H7 (cell line): ENCODE measurements at regions not wholly inside any gene's neighbourhood (a gene's known extent, or its start where the extent isn't known, plus 50 kb on each side); places are given as distances from the start of the nearest gene placed in this dataset.
"Not testable (repeated sequence)": the region's sequence is repeated elsewhere in the genome, so short reads cannot be mapped to it uniquely, and the experiment has no call there.

Experiments used
- DNase-seq: peaks from one replicate; pipeline ENCODE4 v3.0.0; 2012
- H3K27me3 ChIP-seq: 2 replicates; pipeline ENCODE4 v1.6.0; 2011; ENCODE audit warnings: mild to moderate bottlenecking, low read length; ENCODE audit not compliant: control insufficient read depth, insufficient read depth
- H3K36me3 ChIP-seq: replicated peaks from 2 replicates; pipeline ENCODE4 v1.5.1; 2011; ENCODE audit warnings: low read length; ENCODE audit not compliant: control insufficient read depth, insufficient read depth
- H3K4me3 ChIP-seq: 2 replicates; pipeline ENCODE4 v1.5.1; 2011; ENCODE audit warnings: low read depth, mild to moderate bottlenecking, control low read depth, low read length, moderate library complexity; ENCODE audit not compliant: insufficient read depth

DNA sequence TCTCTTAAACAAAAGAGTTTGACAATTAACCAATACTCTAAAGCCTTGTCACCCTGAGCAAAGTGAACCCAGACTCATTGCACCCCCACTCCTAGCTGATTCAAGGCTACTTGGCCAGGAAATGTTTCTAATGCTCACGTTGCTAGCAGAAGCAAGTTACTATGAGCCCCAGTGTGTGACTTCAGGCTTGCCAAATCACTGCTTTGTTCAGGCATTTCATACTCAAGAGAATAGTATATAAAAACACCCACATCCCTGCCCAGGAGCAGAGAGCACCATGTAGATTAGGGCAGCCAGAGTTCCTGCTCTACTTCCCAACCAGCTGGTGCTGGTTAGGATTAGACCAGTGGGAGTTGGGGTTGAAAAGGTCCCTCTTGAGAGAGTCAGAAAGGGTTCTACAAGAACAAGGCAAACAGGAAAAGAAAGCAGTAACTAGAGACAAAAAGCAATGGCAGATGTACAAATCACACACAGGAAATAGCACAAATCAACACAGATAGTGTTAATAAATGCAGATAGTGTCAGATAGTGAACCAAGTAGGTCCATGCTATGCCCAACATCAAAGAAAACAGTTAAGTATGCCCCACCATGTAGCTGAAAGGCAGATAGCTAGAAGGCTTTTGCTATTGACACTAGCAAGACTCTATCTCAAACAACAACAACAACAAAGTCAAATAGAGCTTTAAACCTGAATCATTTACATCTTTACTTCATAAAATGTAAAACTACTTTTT lies 314.3 kb downstream of the GOLGA6L6 start:
- H3K36me3 ChIP-seq = not testable (repeated sequence)

GRCh38 chr15:20226531-20226930 lies 315.1 kb downstream of the GOLGA6L6 start:
- H3K27me3 ChIP-seq, H3K4me3 ChIP-seq, DNase-seq, H3K36me3 ChIP-seq: not testable (repeated sequence)

More for the DNA sequence above, 314.3 kb downstream of the GOLGA6L6 start:
- not testable (repeated sequence) for H3K4me3 ChIP-seq, H3K27me3 ChIP-seq, DNase-seq

GRCh38 chr15:20221063-20221462 lies 320.5 kb downstream of the GOLGA6L6 start:
- H3K4me3 ChIP-seq, H3K36me3 ChIP-seq, H3K27me3 ChIP-seq, DNase-seq: not testable (repeated sequence)

DNA sequence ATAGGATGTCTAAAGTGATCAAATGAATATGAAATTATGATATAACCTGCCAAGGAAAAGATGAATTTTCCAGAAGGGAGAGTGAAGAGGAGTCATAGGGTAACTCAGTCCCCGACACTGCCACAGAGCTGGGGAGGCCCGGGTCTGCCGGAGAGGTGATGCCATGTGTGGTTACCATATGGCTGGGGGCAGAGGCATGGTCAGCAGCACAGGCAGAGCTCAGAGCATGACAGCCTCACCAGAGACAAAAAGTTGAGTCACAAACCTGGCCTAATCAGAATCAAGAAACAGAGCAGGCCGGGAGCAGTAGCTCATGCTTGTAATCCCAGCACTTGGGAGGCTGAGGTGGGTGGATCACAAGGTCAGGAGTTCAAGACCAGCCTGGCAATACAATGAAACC lies 322.4 kb downstream of the GOLGA6L6 start:
- H3K36me3 ChIP-seq, DNase-seq, H3K27me3 ChIP-seq, H3K4me3 ChIP-seq: not testable (repeated sequence)

DNA sequence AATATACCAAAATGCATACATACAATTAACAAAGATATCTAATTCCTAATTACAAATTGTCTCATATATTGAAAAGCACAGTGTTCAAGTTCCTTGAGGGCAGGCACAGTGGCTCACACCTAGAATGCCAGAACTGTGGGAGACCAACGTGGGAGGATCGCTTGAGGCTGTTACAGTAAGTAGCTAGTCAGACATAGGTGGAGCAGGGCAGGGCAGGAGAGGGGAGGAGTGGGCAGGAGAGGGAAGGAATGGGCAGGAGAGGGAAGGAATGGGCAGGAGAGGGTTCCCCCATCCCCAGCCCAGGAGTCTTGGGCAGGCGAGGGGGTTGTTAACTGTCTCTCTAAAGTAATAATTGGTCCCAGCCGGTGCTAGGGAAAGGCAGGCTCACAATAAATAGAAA lies 325.9 kb downstream of the GOLGA6L6 start:
- H3K4me3 ChIP-seq, H3K36me3 ChIP-seq, DNase-seq, H3K27me3 ChIP-seq: not testable (repeated sequence)

DNA sequence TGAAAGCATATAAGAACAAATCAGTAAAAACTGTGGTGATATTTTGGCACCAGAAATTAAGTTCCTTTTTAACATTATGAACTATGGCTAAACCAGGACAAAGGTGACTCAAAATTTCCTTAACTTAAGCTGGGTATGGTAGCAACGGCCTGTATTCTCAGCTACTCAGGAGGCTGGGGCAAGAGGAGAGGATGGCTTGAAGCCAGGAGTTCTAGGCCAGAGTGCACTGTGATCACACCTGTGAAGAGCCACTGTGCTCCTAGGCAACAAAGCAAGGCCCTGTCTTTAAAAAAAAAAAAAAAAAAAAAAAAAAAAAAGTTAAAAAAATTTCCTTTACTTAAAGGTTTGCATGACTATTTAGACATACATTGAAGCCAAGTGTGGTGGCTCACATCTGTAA lies 327.5 kb downstream of the GOLGA6L6 start:
- DNase-seq, H3K4me3 ChIP-seq, H3K27me3 ChIP-seq, H3K36me3 ChIP-seq: not testable (repeated sequence)

DNA sequence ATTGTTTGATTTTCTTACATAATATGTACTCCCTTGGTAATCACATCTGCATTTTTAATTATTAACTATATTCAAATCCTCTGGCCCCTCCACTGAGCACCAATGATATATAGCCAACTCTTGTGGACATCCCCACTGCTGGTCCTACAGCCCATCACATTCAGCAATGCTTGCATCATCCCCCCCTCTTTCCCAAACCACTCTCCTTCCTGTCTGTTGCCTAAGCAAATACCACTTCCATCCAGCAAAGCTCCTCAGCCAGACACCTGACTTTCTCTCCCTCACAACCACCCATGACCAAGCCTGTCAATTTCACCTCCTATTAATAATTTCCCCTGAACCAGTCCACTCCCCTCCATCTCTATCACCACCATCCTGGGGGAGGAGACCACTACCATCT lies 330.1 kb downstream of the GOLGA6L6 start:
- DNase-seq, H3K27me3 ChIP-seq, H3K4me3 ChIP-seq, H3K36me3 ChIP-seq: not testable (repeated sequence)

DNA sequence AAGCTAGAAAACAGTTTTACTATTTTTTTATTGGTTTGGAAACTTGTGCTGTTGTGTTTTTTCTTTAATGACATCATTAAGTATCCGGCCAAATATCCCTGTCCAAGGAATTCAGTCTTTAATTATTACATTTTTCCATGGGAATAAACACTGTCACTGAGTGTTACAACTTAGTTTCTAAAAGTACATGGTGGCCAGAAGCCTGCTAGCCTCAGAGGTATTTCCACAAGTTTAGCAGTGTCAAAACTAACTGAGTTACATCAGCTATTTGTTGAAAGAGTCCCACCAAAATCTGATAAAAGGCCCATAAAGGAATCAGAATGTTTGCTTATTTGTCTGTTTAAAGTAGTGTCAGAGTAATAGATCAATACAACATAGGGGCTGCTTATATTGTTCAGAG lies 331.6 kb downstream of the GOLGA6L6 start:
- H3K4me3 ChIP-seq, H3K27me3 ChIP-seq, DNase-seq, H3K36me3 ChIP-seq: not testable (repeated sequence)

DNA sequence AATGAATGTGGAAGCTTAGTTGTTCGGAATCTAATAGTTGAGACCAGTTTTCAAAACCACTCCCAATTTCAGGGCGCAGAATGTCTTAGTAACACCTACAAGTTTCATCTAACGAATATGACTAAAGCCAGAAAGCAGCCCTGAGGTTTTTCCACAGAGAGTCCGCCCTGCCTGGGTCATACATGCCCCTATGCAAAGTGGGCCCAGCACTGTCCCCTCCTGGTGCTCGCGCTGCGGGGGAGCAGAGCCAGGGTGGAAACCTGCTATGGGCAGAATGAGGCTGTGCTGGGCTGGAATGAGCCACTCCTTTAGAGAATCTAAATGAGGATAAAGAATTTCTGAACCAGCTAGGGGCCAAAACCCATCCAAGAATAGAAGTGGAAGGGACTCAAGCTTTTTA lies 334.0 kb downstream of the GOLGA6L6 start:
- not testable (repeated sequence) for DNase-seq

DNA sequence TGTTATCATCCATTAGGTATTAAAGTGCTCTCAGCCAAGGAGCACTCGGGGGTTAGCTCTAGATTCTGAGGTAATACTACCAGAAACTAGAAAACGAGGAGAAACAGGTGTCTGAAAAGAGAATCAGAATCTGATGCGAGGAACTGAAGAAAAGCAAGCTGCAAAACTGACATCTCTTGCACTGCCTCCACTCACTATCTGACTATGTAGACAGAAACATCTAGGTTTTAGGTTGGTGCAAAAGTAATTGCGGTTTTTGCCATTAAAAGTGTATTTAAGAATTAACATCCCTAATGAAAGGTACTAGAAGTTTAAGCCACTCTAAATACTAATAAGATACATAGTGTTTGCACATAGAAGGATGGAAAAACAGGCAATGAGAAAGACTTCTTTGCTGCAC lies 334.4 kb downstream of the GOLGA6L6 start:
- not testable (repeated sequence) for H3K4me3 ChIP-seq, H3K27me3 ChIP-seq, H3K36me3 ChIP-seq, DNase-seq

More for the DNA sequence above, 334.0 kb downstream of the GOLGA6L6 start:
- not testable (repeated sequence) for H3K4me3 ChIP-seq, H3K27me3 ChIP-seq, H3K36me3 ChIP-seq

GRCh38 chr15:20204177-20204866 lies 337.3 kb downstream of the GOLGA6L6 start:
- H3K36me3 ChIP-seq, DNase-seq, H3K27me3 ChIP-seq, H3K4me3 ChIP-seq: not testable (repeated sequence)

DNA sequence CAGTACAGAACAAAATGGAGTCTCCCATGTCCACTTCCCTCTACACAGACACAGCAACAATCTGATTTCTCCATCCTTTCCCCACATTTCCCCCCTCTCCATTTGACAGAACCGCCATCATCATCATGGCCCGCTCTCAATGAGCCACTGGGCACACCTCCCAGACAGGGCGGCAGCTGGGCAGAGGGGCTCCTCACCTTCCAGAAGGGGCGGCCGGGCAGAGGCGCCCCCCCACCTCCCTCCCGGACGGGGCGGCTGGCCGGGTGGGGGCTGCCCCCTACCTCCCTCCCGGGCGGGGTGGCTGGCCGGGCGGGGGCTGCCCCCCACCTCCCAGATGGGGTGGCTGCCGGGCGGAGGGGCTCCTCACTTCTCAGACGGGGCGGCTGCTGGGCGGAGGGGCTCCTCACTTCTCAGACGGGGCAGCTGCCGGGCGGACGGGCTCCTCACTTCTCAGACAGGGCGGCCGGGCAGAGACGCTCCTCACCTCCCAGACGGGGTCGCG lies 337.9 kb downstream of the GOLGA6L6 start:
- not testable (repeated sequence) for DNase-seq, H3K36me3 ChIP-seq, H3K27me3 ChIP-seq, H3K4me3 ChIP-seq

- DNase-seq, H3K36me3 ChIP-seq, H3K27me3 ChIP-seq, H3K4me3 ChIP-seq: not testable (repeated sequence)
Measured at GRCh38 chr15:20194591-20195198, 346.9 kb downstream of the GOLGA6L6 start.

GRCh38 chr15:20192982-20193929 lies 348.3 kb downstream of the GOLGA6L6 start:
- H3K4me3 ChIP-seq, DNase-seq, H3K27me3 ChIP-seq, H3K36me3 ChIP-seq: not testable (repeated sequence)
